Left forelimb (tissue), 1 donor: ENCODE measurements at regions not wholly inside any gene's neighbourhood (a gene's known extent, or its start where the extent isn't known, plus 50 kb on each side); places are given as distances from the start of the nearest gene placed in this dataset.

ENCODE experiments used
- DNase-seq: peaks from one replicate; pipeline ENCODE4 v3.0.0-alpha.2; 2018; ENCODE audit warnings: low spot score

DNA sequence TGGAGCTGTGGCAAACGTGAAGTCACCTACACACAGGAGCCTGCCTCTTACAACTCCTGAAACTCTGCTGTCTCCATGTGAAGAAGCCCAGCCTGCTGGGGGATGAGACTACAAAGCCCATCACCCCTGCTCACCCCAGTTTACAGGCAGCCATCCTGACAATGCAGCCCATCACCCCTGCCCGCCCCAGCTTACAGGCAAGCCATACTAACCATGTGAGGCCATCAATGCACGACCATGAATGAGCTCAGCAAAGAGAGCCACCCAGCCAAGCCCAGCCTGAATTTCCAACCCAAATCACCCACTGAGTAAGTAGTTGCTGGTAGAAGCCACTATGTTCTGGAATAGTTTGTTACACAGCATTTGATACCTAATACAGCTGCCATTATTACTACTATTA, 185.4 kb upstream of the NSMCE3 start:
- DNase-seq, result no peak

DNA sequence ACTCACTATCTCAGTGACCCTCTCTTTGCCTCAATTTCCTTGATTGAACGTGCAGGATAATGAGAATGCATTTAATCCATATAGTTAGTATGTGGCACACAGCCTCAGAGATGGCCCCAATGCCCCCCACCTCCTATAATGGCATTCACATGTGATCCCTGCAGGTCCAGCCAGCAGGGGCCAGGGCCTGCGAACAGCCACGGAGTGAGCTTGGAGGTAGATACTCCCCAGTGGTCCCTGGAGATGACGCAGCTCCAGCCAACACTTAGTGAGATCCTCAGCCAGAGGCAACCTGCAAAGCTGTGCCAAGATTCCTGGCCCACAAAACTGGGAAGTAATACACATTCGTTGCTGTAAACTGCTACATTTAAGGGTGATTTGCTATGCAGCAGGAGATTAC, 184.9 kb upstream of the NSMCE3 start:
- peak; percentile 33 for DNase-seq

DNA sequence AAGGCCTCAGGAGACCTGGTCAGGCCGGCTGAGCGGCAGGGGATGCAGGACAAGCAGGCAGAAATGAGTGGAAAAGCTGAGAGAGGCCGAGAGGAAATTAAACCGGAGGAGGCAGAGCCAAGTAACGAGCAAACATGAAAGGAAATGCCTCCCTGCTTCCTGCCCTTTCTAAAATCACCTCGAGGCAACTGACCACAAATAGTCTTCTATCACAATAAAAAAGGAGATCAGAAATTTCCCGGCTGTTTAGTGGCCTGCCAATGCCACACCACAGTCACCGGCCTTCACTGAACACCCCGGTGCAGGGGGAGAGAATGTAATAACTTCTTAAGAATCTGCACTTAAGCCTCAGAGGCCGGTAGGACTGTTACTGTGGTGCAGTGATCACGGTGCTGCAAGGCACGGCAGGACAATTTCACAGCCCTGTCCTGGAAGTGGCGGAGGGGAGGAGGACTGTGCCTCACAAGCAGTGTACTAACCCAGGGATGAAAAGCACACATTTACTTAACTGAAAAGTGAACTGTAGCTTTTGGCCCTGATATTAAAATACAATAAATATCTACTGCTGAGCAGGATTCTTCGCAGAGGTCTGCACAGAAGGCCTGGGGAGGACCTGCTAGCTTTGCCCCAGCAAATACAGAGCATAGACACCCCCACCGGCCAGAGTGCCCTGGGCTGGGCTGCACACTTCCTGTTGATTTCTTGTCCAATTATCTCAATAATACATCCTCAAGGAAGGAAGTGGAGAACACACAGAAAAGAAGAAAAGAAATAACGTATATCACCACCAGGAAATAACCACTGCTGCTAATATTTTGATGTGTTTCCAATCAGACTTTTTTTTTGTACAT, 183.5 kb upstream of the NSMCE3 start:
- DNase-seq, result no peak

DNA sequence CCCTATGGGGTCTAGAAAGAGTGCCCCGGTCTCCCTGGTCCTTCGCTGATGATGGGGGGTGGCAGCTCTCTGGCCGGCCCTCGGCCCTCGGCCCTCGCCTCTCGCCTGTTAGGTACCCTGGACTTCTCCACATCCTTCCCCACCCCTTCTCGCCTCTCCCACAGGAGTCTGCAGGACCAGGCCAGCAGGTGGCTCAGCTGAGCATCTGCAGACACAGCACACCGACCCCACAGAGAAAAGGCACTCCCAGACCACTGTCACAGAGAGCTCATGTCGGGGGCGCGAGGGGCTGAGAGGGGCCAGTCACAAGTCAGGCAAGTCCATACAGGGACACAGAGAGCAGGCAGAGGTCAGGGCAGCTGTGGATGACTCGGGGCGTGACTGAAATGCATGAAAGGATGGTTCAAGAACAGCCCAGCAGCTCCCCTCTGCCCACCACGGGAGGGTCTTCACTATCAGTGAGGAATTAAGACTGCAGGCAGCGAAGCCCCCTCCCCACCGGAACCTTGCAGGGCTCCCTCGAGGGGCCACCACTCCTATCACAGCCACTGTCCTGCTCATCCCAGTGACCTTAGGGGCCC, 181.7 kb upstream of the NSMCE3 start:
- DNase-seq, result no peak

DNA sequence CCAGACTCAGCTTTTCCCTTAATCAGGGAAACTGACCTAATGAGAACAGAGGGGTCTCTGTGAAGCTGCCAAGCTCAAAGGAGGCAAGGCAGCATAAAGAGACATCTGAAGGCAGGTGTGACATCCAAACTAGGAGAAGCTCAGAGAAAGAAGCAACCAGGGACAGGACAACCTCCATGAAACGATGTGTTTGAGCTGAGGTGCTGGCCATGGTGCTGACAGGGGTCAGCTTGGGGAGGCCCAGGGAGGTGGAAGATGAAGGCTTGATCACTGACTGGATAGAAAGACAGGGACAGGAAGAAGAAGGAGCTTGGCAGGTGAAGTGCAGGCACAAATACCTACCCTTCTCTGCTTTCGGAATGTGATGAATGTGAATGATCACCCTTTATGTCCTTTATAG, 179.5 kb upstream of the NSMCE3 start:
- no peak for DNase-seq

DNA sequence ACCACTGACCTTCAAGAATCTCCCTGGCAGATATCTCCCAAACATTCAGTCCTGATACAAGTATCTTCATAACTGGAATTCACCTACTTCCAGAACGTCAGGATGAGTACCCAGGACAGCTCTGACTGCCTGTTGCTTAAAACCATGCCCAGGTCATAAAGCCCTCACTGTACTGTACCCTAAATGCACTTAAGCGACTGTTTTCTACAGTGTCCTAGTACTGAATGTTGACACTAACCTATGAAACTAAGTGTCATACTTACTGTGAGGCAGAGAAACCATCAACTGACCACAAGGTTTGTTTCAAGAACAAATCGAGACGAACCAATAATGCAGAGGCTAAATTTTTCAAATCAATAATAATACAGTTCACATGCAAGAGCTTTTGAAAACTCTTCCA, 178.7 kb upstream of the NSMCE3 start:
- no peak for DNase-seq

DNA sequence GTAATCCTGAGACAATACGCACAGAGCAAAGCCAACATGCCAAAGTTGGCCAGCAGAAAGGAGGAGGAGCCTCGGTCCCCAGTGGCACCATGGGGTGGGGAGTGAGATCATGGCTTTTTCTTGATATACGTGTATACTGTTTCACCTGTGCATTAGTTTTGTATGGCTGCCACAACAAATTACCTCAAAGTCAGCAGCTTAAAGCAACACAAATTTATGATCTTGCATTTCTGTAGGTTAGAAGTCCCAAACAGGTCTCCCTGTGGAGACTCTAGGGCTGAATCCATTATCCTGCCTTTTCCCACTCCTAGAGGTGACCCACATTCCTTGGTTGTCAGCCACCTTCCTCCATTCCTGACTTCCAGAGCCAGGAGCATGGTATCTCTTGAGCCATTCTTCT, 176.9 kb upstream of the NSMCE3 start:
- DNase-seq, result no peak

DNA sequence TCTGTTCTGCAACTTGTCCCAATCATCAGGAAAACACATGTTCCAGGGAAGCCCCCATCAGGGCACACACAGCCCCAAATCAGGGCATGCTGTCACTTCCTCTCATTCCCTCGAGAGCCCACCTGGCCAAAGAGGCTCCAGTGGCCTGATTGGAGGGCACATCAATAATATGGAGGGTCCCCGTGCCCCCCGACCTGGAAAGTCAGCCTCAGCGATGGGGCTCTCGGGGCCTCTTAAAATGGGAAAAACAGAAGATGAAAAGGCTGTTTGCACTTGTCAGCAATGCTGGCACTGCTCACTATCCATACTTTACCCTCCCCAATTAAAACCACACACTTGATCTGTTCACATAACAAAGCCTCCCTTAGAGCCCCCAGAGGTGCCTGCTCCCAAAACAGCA, 172.9 kb upstream of the NSMCE3 start:
- DNase-seq, result no peak

DNA sequence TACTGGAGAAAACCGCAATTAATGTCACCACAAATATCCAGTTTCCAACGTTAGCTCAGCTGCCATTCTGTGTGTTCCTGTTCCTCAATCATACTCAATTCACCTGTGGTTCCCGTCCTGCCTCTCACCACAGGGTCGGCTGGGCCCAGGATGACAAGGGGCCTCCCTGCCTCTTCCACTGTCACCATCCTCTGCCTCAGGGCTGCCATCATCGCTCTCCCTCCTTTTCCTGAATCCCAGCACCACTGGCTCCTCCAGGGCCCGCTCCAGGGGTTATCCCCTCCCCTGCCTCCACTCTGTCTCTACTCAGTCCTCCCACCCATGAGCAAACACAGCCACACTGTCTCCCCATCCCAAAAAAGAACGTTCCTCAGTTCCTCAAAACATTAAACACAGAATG, 170.9 kb upstream of the NSMCE3 start:
- DNase-seq, result no peak

DNA sequence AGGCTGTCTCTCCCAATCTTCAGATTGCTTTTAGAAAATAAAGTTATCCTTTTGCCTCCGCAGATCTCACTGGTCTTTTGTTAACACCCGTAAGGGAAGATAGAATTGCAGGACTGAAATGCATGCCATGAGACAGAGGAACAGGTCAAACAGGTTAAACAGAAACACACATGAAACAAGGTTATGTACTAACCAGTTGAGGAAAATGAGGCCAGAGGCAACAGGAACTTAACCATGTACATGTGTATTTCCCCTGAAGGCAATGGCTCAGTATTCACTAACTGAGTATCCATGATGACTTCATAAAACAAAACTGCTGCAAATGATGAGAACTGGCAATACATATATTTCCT, 169.1 kb upstream of the NSMCE3 start:
- no peak for DNase-seq

DNA sequence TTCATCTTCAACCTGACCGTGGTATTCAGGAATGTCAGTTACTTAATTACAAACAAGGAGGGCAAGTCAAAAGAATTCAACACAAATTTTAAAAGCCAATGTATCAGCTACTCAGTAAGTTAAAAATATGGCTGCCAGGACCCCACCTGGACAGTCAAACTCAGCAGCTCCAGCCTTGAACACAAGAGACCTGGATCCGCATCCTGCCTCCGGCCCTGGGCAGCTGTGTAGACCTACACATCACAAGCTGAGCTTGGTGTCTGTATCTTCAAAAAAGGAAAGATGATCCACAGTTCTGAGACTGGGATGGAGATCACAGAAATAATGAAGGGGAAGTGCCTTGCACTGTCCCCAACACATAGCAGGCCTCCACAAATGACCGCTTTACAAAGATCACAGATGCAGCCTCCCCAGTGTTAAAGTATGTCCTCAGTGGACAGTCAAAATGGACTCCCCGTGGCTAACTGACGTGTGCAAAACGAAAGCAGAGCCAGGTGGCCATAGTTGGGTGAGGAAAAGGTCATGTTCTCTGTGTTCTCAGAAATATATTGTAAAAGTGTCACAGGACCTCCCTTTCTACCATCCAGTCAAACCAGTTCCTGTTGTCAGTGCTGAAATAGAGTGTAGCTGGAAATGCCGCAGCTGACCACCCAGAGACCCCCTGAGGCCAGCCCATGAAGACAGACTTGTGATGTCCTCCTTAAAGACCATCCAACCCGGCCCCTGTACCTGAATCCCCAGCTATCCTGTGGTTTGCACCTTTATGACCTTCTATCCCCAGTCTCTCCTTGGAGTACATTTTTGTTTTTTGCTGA, 168.5 kb upstream of the NSMCE3 start:
- no peak for DNase-seq

DNA sequence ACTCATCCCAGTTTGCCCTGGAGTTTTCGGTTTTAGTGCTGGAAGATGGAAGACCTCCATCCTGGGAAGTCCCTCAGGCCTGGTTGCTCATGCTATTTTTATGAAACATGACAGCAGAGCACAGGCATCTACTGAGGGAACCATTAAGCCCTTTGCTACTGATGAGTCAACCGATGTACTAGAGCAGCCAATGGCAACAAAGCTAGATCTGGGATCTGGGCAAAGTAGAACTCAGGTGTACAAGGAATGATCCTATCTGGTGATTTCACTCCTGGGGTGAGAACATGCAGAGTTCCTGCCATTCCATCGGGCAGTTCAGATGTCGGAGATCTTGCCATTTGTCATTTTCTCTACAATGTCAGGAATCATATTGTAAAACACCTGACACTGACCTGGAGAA, 166.2 kb upstream of the NSMCE3 start:
- DNase-seq, result no peak

DNA sequence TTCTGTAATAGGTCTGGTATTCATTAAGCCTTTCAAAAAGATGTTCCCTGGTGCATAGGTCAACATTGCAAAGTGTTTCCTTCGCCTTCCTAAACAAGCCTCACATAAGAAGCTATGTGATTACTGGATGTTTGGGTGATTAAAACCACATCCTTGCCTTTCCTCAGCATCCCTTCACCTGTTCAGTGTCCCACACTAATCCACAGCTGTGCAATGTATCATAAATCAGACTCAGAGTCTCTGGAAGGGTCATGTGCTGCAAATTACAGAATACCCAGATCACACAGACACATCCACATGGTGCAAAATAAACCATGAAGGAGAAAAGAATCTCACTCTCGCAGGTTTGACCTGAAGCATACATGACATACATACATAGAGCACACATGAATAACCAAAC, 164.7 kb upstream of the NSMCE3 start:
- no peak for DNase-seq

DNA sequence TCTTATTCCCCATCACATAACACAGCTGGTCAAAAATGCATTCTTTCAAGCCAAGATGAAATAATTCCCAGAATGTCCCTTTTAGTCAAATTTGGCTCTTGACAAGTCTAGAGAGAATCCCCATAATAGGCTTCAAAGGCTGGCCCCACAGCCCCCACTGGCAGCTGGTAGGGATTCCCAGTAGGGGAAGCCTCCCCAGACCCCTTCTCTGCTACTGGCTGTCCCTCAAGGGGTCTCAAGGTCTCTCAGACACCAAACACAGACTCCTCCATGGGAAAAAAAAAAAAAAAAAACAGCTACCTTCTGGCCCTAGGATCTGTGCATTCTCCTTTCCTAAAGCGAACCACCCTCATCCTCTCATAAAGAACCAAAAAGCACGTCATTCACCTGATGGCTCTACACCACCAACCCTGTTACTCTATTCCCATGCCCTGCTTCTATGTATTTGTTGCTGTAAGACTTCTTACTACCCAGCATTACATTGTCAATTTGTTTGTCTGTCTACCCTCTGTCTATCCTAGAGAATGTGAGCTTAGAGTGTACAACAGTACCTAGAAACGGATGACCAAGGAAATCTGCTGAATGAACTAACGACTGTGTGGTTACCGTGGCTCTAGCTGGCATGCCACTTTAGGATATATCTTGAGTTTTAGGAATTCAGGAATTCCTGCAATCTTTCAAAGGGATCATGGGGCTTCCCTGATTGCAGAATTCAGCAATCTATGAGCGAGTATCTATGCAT, 164.1 kb upstream of the NSMCE3 start:
- DNase-seq, result no peak

DNA sequence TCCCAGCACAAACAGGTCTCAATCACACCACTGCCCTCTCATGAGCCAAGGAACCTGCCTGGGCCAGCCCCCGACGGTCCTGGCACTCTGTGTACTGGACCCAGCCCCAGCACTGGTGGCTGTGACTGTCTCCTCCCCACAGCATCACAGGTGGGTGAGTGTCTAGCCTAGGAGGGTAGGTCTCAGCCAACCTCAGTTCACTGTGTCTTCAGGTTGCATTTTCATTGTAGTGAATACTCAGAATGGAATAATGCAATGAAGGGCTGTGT, 163.4 kb upstream of the NSMCE3 start:
- no peak for DNase-seq

DNA sequence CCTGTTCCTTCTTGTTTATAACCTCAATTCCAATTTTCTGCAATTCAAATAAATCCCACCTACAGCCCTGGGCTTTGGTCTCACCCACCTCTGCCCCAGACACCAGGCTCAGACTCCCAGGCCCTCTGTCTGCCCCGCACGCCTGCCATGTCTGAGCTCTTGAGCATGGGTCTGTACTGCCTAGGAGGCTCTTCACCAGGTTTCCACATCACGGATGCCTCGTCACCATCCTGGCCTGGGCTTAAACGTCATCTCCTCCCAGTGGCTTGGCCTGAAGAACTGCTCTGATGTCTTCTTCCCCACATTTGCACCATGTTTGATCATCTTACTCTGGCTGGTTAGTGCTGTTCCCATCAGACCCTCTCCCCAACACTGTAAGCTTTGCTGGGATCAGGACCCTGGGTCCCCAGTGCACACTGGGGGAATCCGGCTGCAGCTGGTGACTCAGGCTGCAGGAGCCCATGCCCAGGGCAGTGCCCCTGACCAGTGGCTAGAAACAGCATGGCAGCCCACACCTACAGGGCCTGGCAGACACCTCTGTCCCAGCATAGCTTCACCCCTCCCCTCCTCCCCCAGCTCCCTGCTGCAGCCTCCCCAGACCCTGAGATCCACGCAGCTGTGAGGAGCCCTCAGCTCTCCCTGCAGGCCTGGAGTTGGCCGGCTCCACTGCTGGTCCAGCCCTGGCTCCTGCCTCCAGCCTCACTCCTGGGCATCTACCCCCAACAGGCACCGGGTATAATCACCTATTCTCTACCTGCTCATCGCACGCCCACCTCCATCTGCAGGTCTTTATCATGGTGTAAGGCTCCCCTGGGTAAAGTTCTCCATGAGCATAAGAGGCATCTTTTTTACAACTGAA, 162.8 kb upstream of the NSMCE3 start:
- DNase-seq, result no peak

DNA sequence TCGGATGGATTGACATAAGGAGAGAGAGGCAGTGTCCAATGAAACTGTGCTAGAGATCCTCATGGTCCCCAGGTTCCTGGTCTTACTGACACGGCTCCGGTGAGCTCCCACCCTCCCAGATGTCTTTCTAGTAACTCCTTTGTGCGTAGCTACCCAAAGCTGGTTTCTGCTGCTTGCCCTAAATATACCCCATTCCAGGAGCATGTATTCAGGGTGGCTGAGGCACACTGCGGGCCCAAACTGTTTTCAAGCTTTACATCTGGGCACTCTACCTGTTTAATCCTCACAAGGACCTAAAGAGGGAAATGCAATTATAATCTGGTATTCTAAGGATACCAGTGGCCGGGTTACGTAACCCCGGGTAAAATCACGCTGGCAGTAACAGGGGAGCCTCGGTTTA, 161.2 kb upstream of the NSMCE3 start:
- no peak for DNase-seq

DNA sequence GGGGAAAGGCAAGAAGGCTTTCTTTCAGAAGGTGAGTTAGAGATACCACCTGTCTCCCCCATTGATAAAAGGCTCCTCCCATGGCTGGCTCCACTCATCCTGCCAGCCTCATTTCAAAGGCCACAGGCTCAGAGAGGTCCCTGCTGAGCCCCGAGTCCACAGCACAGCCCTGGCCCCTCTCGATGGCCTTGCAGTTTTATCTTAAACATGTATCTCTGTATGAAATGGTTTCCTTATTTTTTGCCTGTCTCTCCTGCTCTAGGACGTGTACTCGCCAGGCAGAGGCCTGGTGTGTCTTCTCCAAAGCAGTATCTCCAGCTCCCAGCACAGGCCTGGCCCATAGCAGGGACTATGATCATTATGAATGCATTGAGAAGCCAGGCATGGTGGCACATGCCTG, 160.5 kb upstream of the NSMCE3 start:
- DNase-seq, result no peak

DNA sequence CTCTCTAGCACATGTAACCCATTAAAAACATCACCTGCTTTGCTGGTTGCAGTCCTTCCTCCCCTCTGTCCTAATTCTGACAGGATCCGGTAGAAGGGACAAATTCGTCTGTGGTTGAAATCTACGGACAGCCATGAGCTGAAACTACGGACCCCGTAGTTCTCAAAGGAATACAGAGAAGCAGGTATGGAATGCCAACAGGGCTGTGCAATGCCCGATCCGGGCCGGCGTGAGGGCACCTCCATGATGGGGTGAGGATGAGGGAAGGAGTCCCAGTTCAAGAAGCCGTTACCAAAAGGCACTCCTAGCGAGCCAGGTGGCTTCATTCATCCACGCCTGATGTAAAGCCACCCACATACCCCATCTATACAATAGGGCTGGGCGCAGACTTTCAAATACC, 160.0 kb upstream of the NSMCE3 start:
- DNase-seq, result no peak

DNA sequence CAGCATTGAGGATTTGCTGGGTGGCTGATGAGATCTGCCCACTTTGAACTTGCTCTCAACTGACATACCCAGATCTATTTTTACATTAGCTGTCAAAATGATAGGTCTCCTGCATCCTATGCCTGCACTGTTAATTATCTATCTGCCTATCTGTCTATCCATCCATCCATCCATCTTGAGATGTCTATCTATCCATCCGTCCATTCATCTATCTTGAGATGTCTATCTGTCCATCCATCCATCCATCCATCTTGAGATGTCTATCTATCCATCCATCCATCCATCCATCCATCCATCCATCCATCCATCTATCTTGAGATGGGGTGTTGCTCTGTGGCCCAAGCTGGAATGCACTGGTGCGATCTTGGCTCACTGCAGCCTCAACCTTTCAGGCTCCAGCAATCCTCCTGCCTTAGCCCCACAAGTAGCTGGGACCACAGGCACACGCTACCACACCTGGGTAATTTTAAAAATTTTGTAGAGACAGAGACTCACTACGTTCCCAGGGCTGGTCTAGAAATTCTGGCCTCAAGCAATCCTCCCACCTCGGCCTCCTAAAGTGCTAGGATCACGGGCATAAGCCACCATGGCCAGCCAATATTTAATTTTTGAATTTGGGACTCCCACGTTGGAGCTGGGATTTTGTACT, 159.4 kb upstream of the NSMCE3 start:
- no peak for DNase-seq

DNA sequence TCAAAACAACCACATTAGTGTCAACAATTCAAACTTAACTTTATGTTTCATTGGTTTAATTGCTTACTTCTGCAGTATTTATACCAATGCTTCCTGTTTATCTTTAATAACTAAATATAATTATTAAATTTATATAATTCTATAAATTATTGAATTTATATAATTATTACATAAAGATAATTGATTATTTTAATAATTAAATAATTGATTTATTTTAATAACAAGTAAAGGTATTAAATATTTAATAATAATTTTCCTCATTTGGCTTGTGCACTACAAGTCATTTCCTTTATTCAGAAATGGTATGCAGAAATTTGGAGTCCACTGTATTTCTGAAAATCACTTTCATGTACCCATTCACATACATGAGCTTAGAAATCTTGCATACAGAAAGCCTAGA, 156.2 kb upstream of the NSMCE3 start:
- no peak for DNase-seq
